Natural killer cell (primary cell): ENCODE measurements at regions not wholly inside any gene's neighbourhood (a gene's known extent, or its start where the extent isn't known, plus 50 kb on each side); places are given as distances from the start of the nearest gene placed in this dataset.

ENCODE experiments used
- ATAC-seq, 3 donors: fragments of 150-1000 bp in 2 of 3; fragments of 200-7000 bp in 1 of 3; cut with Tn5 transposase; 1 replicate in 1 of 3; 2 replicates in 2 of 3; pipeline ENCODE4 v1.10.0; 2021; ENCODE audit warnings: mild to moderate bottlenecking in 2 of 3, moderate library complexity in 2 of 3
- DNase-seq, 2 donors: peaks; one replicate each; pipeline versions ENCODE4 v3.0.0 to v3.0.0-alpha.2; 2013 to 2021; ENCODE audit warnings: mixed read lengths in 1 of 2
- H3K27ac ChIP-seq: one replicate; pipeline ENCODE4 v1.5.1; 2013; ENCODE audit warnings: mild to moderate bottlenecking, low read length
- H3K27me3 ChIP-seq: one replicate; pipeline ENCODE4 v1.6.1; 2013; ENCODE audit warnings: low read length; ENCODE audit not compliant: control insufficient read depth, insufficient read depth
- H3K36me3 ChIP-seq: one replicate; pipeline ENCODE4 v1.6.1; 2013; ENCODE audit warnings: low read length; ENCODE audit not compliant: control insufficient read depth, insufficient read depth
- H3K4me1 ChIP-seq: one replicate; pipeline ENCODE4 v1.6.1; 2013; ENCODE audit warnings: low read length; ENCODE audit not compliant: control insufficient read depth, insufficient read depth
- H3K4me3 ChIP-seq: one replicate; pipeline ENCODE4 v1.5.1; 2013; ENCODE audit warnings: low read length
- H3K9me3 ChIP-seq: one replicate; pipeline ENCODE4 v1.6.1; 2013; ENCODE audit warnings: low read length; ENCODE audit not compliant: control insufficient read depth, insufficient read depth
- H3K27ac Mint-ChIP-seq, 2 donors: one replicate each; pipeline ENCODE4 v1.8.0; 2022; ENCODE audit warnings: mild to moderate bottlenecking in 2 of 2, mixed read lengths in 2 of 2, moderate library complexity in 1 of 2
- H3K27me3 Mint-ChIP-seq, 2 donors: one replicate each; pipeline ENCODE4 v1.8.0; 2022; ENCODE audit warnings: low read depth in 2 of 2, mixed read lengths in 2 of 2
- H3K36me3 Mint-ChIP-seq: one replicate; pipeline ENCODE4 v1.8.0; 2022; ENCODE audit warnings: mixed read lengths
- H3K4me1 Mint-ChIP-seq, 2 donors: one replicate each; pipeline ENCODE4 v1.8.0; 2022; ENCODE audit warnings: mixed read lengths in 2 of 2
- H3K4me3 Mint-ChIP-seq: one replicate; pipeline ENCODE4 v1.8.0; 2022; ENCODE audit warnings: mild to moderate bottlenecking, moderate library complexity, mixed read lengths
- H3K9me3 Mint-ChIP-seq, 2 donors: one replicate each; pipeline ENCODE4 v1.8.0; 2022; ENCODE audit warnings: mixed read lengths in 2 of 2
- CTCF ChIP-seq: fragments of 200-600 bp; IDR thresholded peaks from one replicate; pipeline ENCODE4 v1.8.0; 2022; ENCODE audit warnings: antibody characterized with exemption
- WGBS: methylation state at CpG from one replicate; pipeline ENCODE4 v1.1.7; 2013; ENCODE audit warnings: missing lambda C conversion rate; ENCODE audit not compliant: insufficient coverage; 5-methylcytosine and 5-hydroxymethylcytosine counted together
- intact Hi-C: fragments of 100-400 bp; cut with micrococcal nuclease; formaldehyde crosslinking; loops from one replicate; pipeline ENCODE4 v1.14.2; 2022

GRCh38 chr5:40165789-40166728 is 513.7 kb upstream of the PTGER4 start:
- Histone ChIP-seq H3K4me1 (no peaks in the 10 kb centered on the region), H3K36me3 (no peaks in the 10 kb centered on the region), H3K4me3 (no peak overlapping the region), H3K27ac (no peak overlapping the region), H3K27me3 (no peaks in the 10 kb centered on the region), H3K9me3 (no peaks in the 10 kb centered on the region)
- Mint-ChIP-seq H3K9me3 (peaks cover 0 to 4% of the 10 kb centered on the region in 2 donors), H3K36me3 (no peaks in the 10 kb centered on the region), H3K27ac (peak overlapping the region in 1 of 2 donors; percentile 12), H3K4me1 (peaks cover 0 to 4% of the 10 kb centered on the region in 2 donors), H3K27me3 (peaks cover 5 to 7% of the 10 kb centered on the region in 2 donors), H3K4me3 (no peak overlapping the region)
- TF ChIP-seq CTCF: no peak
- intact Hi-C loops: loop anchor here (1.0 kb wide), 2 partner anchors 522 to 570 kb away; no protein-coding TSS in a partner anchor
- no peak for ATAC-seq
- DNase-seq: peak in 1 of 2 donors; percentile 48
- 91% methylated on average over 7 of the region's 7 CpGs for WGBS

GRCh38 chr5:40165106-40165788 is 514.5 kb upstream of the PTGER4 start:
- no peak overlapping the region for H3K27ac Mint-ChIP-seq
- 94% methylated on average over 6 of the region's 6 CpGs for WGBS
- DNase-seq (no peak), ATAC-seq (no peak)
- Histone ChIP-seq H3K27ac (no peak overlapping the region), H3K36me3 (no peaks in the 10 kb centered on the region), H3K4me3 (no peak overlapping the region), H3K27me3 (no peaks in the 10 kb centered on the region), H3K9me3 (no peaks in the 10 kb centered on the region), H3K4me1 (no peaks in the 10 kb centered on the region)
- H3K9me3 Mint-ChIP-seq: peaks cover 0 to 4% of the 10 kb centered on the region in 2 donors
- intact Hi-C loops: no loop called here
- H3K4me3 Mint-ChIP-seq: no peak overlapping the region
- H3K36me3 Mint-ChIP-seq: no peaks in the 10 kb centered on the region
- peaks cover 0 to 4% of the 10 kb centered on the region in 2 donors for H3K4me1 Mint-ChIP-seq
- no peak for TF ChIP-seq CTCF
- H3K27me3 Mint-ChIP-seq: peaks cover 7 to 8% of the 10 kb centered on the region in 2 donors

GRCh38 chr5:40160435-40160834 is 519.3 kb upstream of the PTGER4 start:
- Histone ChIP-seq H3K27me3 (no peaks in the 10 kb centered on the region), H3K4me3 (no peak overlapping the region), H3K36me3 (no peaks in the 10 kb centered on the region), H3K4me1 (no peaks in the 10 kb centered on the region), H3K27ac (no peak overlapping the region), H3K9me3 (no peaks in the 10 kb centered on the region)
- no peak for TF ChIP-seq CTCF
- no peak overlapping the region for H3K4me3 Mint-ChIP-seq
- DNase-seq: no peak
- WGBS: 94% methylated on average over 7 of the region's 7 CpGs
- intact Hi-C loops: no loop called here
- H3K9me3 Mint-ChIP-seq: no peaks in the 10 kb centered on the region
- no peaks in the 10 kb centered on the region for H3K36me3 Mint-ChIP-seq
- no peak overlapping the region for H3K27ac Mint-ChIP-seq
- no peaks in the 10 kb centered on the region for H3K4me1 Mint-ChIP-seq
- ATAC-seq: no peak
- peaks cover 5 to 8% of the 10 kb centered on the region in 2 donors for H3K27me3 Mint-ChIP-seq
